ENCODE measurements at regions not wholly inside any gene's neighbourhood (a gene's known extent, or its start where the extent isn't known, plus 50 kb on each side); places are given as distances from the start of the nearest gene placed in this dataset.

GRCh38 chr7:22962775-22963350 is 51.1 kb downstream of the HYCC1 start:
- DNase-seq, result no peak

- DNase-seq, result no peak
These were observed 55.2 kb downstream of the HYCC1 start for GRCh38 chr7:22958742-22959141.

- no peak for DNase-seq
These were observed 59.7 kb downstream of the HYCC1 start for GRCh38 chr7:22954251-22954650.

- no peak for DNase-seq
These were observed 61.5 kb downstream of the HYCC1 start for GRCh38 chr7:22952306-22953015.

GRCh38 chr7:22949944-22950343 is 64.0 kb downstream of the HYCC1 start:
- no peak for DNase-seq

GRCh38 chr7:22949221-22949620 is 64.7 kb downstream of the HYCC1 start:
- DNase-seq, result no peak

GRCh38 chr7:22948770-22949169 is 65.2 kb downstream of the HYCC1 start:
- no peak for DNase-seq

- DNase-seq, result no peak
These were observed 68.3 kb downstream of the HYCC1 start for GRCh38 chr7:22945584-22945983.

- DNase-seq, result no peak
These were observed 69.4 kb downstream of the HYCC1 start for GRCh38 chr7:22944510-22944909.

GRCh38 chr7:22944022-22944421 is 69.9 kb downstream of the HYCC1 start:
- no peak for DNase-seq

GRCh38 chr7:22942191-22942590 is 71.7 kb downstream of the HYCC1 start:
- DNase-seq, result no peak

GRCh38 chr7:22939842-22940241 is 74.1 kb downstream of the HYCC1 start:
- DNase-seq, result no peak

- no peak for DNase-seq
These were observed 76.0 kb downstream of the HYCC1 start for GRCh38 chr7:22937946-22938345.

- no peak for DNase-seq
These were observed 77.7 kb downstream of the HYCC1 start for GRCh38 chr7:22936246-22936645.

GRCh38 chr7:22935269-22935668 is 78.7 kb downstream of the HYCC1 start:
- DNase-seq, result no peak

GRCh38 chr7:22934473-22935065 is 79.4 kb downstream of the HYCC1 start:
- DNase-seq, result no peak

- no peak for DNase-seq
These were observed 79.9 kb downstream of the HYCC1 start for GRCh38 chr7:22934023-22934422.

- DNase-seq, result no peak
These were observed 81.0 kb downstream of the HYCC1 start for GRCh38 chr7:22932896-22933295.

GRCh38 chr7:22931011-22931410 is 82.9 kb downstream of the HYCC1 start:
- no peak for DNase-seq

GRCh38 chr7:22922307-22922706 is 91.6 kb downstream of the HYCC1 start:
- no peak for DNase-seq

GRCh38 chr7:22921386-22922086 is 92.4 kb downstream of the HYCC1 start:
- DNase-seq, result no peak

- DNase-seq, result no peak
These were observed 93.3 kb downstream of the HYCC1 start for GRCh38 chr7:22920672-22921071.

- no peak for DNase-seq
These were observed 90.5 kb upstream of the TOMM7 start for GRCh38 chr7:22913158-22913557.

GRCh38 chr7:22911889-22912288 is 89.2 kb upstream of the TOMM7 start:
- no peak for DNase-seq

Data from GF-D8 (cell line).